GM23338 (cell line): ENCODE measurements at regions not wholly inside any gene's neighbourhood (a gene's known extent, or its start where the extent isn't known, plus 50 kb on each side); places are given as distances from the start of the nearest gene placed in this dataset.

Source experiments
- ATAC-seq: fragments of 200-7000 bp; cut with Tn5 transposase; 3 replicates; pipeline ENCODE4 v1.9.1; 2020
- DNase-seq: peaks from one replicate; pipeline ENCODE4 v3.0.0-alpha.2; 2015; ENCODE audit warnings: low spot score
- H2AFZ ChIP-seq: fragments of 200-600 bp; sonication (generic); 2 replicates; pipeline ENCODE4 v1.8.0; 2016; ENCODE audit warnings: antibody characterized with exemption, mild to moderate bottlenecking, moderate library complexity
- H3F3A ChIP-seq: fragments of 200-600 bp; sonication (generic); replicated peaks from 2 replicates; pipeline ENCODE4 v1.8.0; 2017; ENCODE audit warnings: antibody characterized with exemption, mixed run types, low read depth
- H3K27ac ChIP-seq: fragments of 200-600 bp; sonication (generic); 2 replicates; pipeline ENCODE4 v1.6.1; 2016; ENCODE audit warnings: low read depth
- H3K27me3 ChIP-seq: fragments of 200-600 bp; sonication (generic); 2 replicates; pipeline ENCODE4 v1.8.0; 2016; ENCODE audit warnings: mild to moderate bottlenecking, mixed run types, moderate library complexity; ENCODE audit not compliant: insufficient read depth
- H3K36me3 ChIP-seq: fragments of 200-600 bp; sonication (generic); 2 replicates; pipeline ENCODE4 v1.8.0; 2016; ENCODE audit warnings: mild to moderate bottlenecking; ENCODE audit not compliant: insufficient read depth
- H3K4me1 ChIP-seq: fragments of 200-600 bp; sonication (generic); 2 replicates; pipeline ENCODE4 v1.8.0; 2016; ENCODE audit warnings: mild to moderate bottlenecking, moderate library complexity; ENCODE audit not compliant: insufficient read depth
- H3K4me2 ChIP-seq: fragments of 200-600 bp; sonication (generic); 2 replicates; pipeline ENCODE4 v1.7.1; 2017; ENCODE audit warnings: mixed run types
- H3K4me3 ChIP-seq: fragments of 200-600 bp; sonication (generic); 2 replicates; pipeline ENCODE4 v1.6.1; 2016; ENCODE audit warnings: mixed run types
- H3K79me2 ChIP-seq: fragments of 200-600 bp; sonication (generic); replicated peaks from 2 replicates; pipeline ENCODE4 v1.8.0; 2017; ENCODE audit warnings: mild to moderate bottlenecking; ENCODE audit not compliant: insufficient read depth
- H3K9me2 ChIP-seq: fragments of 200-600 bp; sonication (generic); 2 replicates; pipeline ENCODE4 v1.8.0; 2017; ENCODE audit not compliant: insufficient read depth
- H4K20me1 ChIP-seq: fragments of 200-600 bp; sonication (generic); replicated peaks from 2 replicates; pipeline ENCODE4 v1.8.0; 2017; ENCODE audit warnings: mild to moderate bottlenecking; ENCODE audit not compliant: insufficient read depth
- H3K27ac Mint-ChIP-seq: 2 replicates; pipeline ENCODE4 v1.8.0; 2020; ENCODE audit warnings: inconsistent platforms, mild to moderate bottlenecking, moderate library complexity, mixed read lengths
- H3K27me3 Mint-ChIP-seq: 3 replicates; pipeline ENCODE4 v1.8.0; 2022; ENCODE audit warnings: low read depth, mild to moderate bottlenecking, moderate library complexity, mixed read lengths, inconsistent platforms; ENCODE audit not compliant: insufficient read depth, poor library complexity
- H3K36me3 Mint-ChIP-seq: 3 replicates; pipeline ENCODE4 v1.8.0; 2021; ENCODE audit warnings: low read depth, mild to moderate bottlenecking, inconsistent platforms, moderate library complexity, mixed read lengths
- H3K4me1 Mint-ChIP-seq: 3 replicates; pipeline ENCODE4 v1.8.0; 2020; ENCODE audit warnings: mild to moderate bottlenecking, inconsistent platforms, mixed read lengths
- H3K4me3 Mint-ChIP-seq: 3 replicates; pipeline ENCODE4 v1.8.0; 2021; ENCODE audit warnings: moderate library complexity, mild to moderate bottlenecking, inconsistent platforms, mixed read lengths
- H3K9me3 Mint-ChIP-seq: 3 replicates; pipeline ENCODE4 v1.8.0; 2020; ENCODE audit warnings: moderate library complexity, mild to moderate bottlenecking, inconsistent platforms, mixed read lengths
- CREB1 ChIP-seq: fragments of 250-450 bp; sonication (Bioruptor Pico); IDR thresholded peaks from 2 replicates; pipeline ENCODE4 v1.5.0; 2020; ENCODE audit warnings: low read depth, mild to moderate bottlenecking, moderate library complexity
- ETS1 ChIP-seq: IDR thresholded peaks from 2 replicates; pipeline ENCODE4 v1.6.1; 2016; ENCODE audit warnings: antibody characterized with exemption
- EZH2 ChIP-seq: fragments of 200-600 bp; sonication (generic); IDR thresholded peaks from one replicate; pipeline ENCODE4 v1.8.0; 2017; ENCODE audit warnings: antibody characterized with exemption, mild to moderate bottlenecking, low read depth; ENCODE audit not compliant: unreplicated experiment
- EZH2phosphoT487 ChIP-seq: fragments of 200-600 bp; sonication (generic); IDR thresholded peaks from one replicate; pipeline ENCODE4 v1.8.1; 2018; ENCODE audit warnings: antibody characterized with exemption; ENCODE audit not compliant: unreplicated experiment
- JUNB ChIP-seq: IDR thresholded peaks from one replicate; pipeline ENCODE4 v1.6.1; 2016; ENCODE audit warnings: antibody characterized with exemption; ENCODE audit not compliant: unreplicated experiment
- NANOG ChIP-seq: IDR thresholded peaks from 2 replicates; pipeline ENCODE4 v1.6.1; 2016; ENCODE audit warnings: antibody characterized with exemption, borderline replicate concordance
- POLR2AphosphoS5 ChIP-seq: IDR thresholded peaks from 2 replicates; pipeline ENCODE4 v1.6.1; 2016; ENCODE audit warnings: antibody characterized with exemption, low read depth
- STAT1 ChIP-seq: IDR thresholded peaks from one replicate; pipeline ENCODE4 v1.6.1; 2016; ENCODE audit warnings: antibody characterized with exemption; ENCODE audit not compliant: unreplicated experiment
- ZNF114 ChIP-seq: fragments of 250-450 bp; sonication (Bioruptor Pico); IDR thresholded peaks from 2 replicates; pipeline ENCODE4 v1.5.0; 2020; ENCODE audit warnings: mild to moderate bottlenecking, moderate library complexity
- ZNF331 ChIP-seq: fragments of 250-450 bp; sonication (Bioruptor Pico); IDR thresholded peaks from 2 replicates; pipeline ENCODE4 v1.5.0; 2020; ENCODE audit warnings: low read depth, mild to moderate bottlenecking, moderate library complexity
- TF ChIP-seq, protein P1 (sequence below), 2 experiments: fragments of 200-600 bp in 1 of 2; sonication (generic) in 1 of 2; conservative IDR thresholded peaks; 2 replicates each; pipeline versions ENCODE4 v1.5.1 to v1.6.1; 2016 to 2017; ENCODE audit warnings: antibody characterized with exemption in 2 of 2, low read depth in 2 of 2, mild to moderate bottlenecking in 2 of 2, moderate library complexity in 1 of 2
- TF ChIP-seq, protein P2 (sequence below): fragments of 250-450 bp; sonication (Bioruptor Pico); IDR thresholded peaks from 2 replicates; pipeline ENCODE4 v1.5.0; 2020; ENCODE audit warnings: mild to moderate bottlenecking, moderate library complexity
- TF ChIP-seq, protein P3 (sequence below): IDR thresholded peaks from one replicate; pipeline ENCODE4 v1.6.1; 2018; ENCODE audit warnings: antibody characterized with exemption; ENCODE audit not compliant: unreplicated experiment

DNA sequence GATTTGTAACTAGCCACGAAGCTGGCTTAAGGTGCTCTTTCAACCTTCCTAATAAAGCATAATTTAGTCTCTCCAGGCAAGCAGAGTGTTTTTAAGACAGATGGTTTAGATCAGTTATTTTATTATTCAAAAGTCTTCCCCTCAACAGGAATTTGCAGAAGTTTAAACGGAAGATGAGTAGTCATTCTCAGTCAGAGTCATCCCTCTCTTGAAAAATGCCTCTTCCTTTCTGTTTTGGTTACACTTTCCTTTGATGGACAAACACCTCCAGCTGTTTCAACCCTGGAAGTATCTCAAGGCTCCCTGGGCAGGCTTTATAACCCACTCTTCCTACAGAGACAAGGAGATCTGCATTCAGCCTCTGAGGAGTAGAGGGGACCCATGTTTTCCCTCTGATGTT is 60.3 kb upstream of the POU2AF2 start:
- Mint-ChIP-seq H3K27me3 (no peaks in the 10 kb centered on the region), H3K9me3 (no peaks in the 10 kb centered on the region; the same call in 2 of the 3 replicates), H3K27ac (no peak overlapping the region; the same call in 1 of the 2 replicates), H3K36me3 (no peaks in the 10 kb centered on the region), H3K4me1 (peaks cover 4% of the 10 kb centered on the region; the same call in 2 of the 3 replicates), H3K4me3 (no peak overlapping the region)
- Histone ChIP-seq H4K20me1 (no peaks in the 10 kb centered on the region), H2AFZ (no peak overlapping the region), H3K79me2 (no peaks in the 10 kb centered on the region), H3K36me3 (no peaks in the 10 kb centered on the region), H3F3A (no peaks in the 10 kb centered on the region), H3K4me2 (no peak overlapping the region), H3K4me1 (no peaks in the 10 kb centered on the region), H3K27me3 (no peaks in the 10 kb centered on the region), H3K27ac (no peak overlapping the region), H3K9me2 (peaks cover 3% of the 10 kb centered on the region; the same call in 1 of the 2 replicates), H3K4me3 (no peak overlapping the region)
- TF ChIP-seq, protein P1, sequence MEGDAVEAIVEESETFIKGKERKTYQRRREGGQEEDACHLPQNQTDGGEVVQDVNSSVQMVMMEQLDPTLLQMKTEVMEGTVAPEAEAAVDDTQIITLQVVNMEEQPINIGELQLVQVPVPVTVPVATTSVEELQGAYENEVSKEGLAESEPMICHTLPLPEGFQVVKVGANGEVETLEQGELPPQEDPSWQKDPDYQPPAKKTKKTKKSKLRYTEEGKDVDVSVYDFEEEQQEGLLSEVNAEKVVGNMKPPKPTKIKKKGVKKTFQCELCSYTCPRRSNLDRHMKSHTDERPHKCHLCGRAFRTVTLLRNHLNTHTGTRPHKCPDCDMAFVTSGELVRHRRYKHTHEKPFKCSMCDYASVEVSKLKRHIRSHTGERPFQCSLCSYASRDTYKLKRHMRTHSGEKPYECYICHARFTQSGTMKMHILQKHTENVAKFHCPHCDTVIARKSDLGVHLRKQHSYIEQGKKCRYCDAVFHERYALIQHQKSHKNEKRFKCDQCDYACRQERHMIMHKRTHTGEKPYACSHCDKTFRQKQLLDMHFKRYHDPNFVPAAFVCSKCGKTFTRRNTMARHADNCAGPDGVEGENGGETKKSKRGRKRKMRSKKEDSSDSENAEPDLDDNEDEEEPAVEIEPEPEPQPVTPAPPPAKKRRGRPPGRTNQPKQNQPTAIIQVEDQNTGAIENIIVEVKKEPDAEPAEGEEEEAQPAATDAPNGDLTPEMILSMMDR (conservative IDR thresholded peaks at IDR 0.05; ENCODE audit: low read depth in 2 of 2): no peak
- TF ChIP-seq EZH2 (no peak), NANOG (no peak), ZNF114 (CRISPR knock-in tag) (no peak), JUNB (no peak), EZH2phosphoT487 (no peak), ETS1 (no peak), STAT1 (no peak), ZNF331 (no peak), POLR2AphosphoS5 (no peak), CREB1 (CRISPR knock-in tag) (no peak)
- TF ChIP-seq, protein P2, sequence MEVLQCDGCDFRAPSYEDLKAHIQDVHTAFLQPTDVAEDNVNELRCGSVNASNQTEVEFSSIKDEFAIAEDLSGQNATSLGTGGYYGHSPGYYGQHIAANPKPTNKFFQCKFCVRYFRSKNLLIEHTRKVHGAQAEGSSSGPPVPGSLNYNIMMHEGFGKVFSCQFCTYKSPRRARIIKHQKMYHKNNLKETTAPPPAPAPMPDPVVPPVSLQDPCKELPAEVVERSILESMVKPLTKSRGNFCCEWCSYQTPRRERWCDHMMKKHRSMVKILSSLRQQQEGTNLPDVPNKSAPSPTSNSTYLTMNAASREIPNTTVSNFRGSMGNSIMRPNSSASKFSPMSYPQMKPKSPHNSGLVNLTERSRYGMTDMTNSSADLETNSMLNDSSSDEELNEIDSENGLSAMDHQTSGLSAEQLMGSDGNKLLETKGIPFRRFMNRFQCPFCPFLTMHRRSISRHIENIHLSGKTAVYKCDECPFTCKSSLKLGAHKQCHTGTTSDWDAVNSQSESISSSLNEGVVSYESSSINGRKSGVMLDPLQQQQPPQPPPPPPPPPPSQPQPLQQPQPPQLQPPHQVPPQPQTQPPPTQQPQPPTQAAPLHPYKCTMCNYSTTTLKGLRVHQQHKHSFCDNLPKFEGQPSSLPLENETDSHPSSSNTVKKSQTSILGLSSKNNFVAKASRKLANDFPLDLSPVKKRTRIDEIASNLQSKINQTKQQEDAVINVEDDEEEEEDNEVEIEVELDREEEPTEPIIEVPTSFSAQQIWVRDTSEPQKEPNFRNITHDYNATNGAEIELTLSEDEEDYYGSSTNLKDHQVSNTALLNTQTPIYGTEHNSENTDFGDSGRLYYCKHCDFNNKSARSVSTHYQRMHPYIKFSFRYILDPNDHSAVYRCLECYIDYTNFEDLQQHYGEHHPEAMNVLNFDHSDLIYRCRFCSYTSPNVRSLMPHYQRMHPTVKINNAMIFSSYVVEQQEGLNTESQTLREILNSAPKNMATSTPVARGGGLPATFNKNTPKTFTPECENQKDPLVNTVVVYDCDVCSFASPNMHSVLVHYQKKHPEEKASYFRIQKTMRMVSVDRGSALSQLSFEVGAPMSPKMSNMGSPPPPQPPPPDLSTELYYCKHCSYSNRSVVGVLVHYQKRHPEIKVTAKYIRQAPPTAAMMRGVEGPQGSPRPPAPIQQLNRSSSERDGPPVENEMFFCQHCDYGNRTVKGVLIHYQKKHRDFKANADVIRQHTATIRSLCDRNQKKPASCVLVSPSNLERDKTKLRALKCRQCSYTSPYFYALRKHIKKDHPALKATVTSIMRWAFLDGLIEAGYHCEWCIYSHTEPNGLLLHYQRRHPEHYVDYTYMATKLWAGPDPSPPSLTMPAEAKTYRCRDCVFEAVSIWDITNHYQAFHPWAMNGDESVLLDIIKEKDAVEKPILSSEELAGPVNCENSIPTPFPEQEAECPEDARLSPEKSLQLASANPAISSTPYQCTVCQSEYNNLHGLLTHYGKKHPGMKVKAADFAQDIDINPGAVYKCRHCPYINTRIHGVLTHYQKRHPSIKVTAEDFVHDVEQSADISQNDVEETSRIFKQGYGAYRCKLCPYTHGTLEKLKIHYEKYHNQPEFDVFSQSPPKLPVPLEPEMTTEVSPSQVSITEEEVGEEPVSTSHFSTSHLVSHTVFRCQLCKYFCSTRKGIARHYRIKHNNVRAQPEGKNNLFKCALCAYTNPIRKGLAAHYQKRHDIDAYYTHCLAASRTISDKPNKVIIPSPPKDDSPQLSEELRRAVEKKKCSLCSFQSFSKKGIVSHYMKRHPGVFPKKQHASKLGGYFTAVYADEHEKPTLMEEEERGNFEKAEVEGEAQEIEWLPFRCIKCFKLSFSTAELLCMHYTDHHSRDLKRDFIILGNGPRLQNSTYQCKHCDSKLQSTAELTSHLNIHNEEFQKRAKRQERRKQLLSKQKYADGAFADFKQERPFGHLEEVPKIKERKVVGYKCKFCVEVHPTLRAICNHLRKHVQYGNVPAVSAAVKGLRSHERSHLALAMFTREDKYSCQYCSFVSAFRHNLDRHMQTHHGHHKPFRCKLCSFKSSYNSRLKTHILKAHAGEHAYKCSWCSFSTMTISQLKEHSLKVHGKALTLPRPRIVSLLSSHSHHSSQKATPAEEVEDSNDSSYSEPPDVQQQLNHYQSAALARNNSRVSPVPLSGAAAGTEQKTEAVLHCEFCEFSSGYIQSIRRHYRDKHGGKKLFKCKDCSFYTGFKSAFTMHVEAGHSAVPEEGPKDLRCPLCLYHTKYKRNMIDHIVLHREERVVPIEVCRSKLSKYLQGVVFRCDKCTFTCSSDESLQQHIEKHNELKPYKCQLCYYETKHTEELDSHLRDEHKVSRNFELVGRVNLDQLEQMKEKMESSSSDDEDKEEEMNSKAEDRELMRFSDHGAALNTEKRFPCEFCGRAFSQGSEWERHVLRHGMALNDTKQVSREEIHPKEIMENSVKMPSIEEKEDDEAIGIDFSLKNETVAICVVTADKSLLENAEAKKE: no peak
- TF ChIP-seq, protein P3, sequence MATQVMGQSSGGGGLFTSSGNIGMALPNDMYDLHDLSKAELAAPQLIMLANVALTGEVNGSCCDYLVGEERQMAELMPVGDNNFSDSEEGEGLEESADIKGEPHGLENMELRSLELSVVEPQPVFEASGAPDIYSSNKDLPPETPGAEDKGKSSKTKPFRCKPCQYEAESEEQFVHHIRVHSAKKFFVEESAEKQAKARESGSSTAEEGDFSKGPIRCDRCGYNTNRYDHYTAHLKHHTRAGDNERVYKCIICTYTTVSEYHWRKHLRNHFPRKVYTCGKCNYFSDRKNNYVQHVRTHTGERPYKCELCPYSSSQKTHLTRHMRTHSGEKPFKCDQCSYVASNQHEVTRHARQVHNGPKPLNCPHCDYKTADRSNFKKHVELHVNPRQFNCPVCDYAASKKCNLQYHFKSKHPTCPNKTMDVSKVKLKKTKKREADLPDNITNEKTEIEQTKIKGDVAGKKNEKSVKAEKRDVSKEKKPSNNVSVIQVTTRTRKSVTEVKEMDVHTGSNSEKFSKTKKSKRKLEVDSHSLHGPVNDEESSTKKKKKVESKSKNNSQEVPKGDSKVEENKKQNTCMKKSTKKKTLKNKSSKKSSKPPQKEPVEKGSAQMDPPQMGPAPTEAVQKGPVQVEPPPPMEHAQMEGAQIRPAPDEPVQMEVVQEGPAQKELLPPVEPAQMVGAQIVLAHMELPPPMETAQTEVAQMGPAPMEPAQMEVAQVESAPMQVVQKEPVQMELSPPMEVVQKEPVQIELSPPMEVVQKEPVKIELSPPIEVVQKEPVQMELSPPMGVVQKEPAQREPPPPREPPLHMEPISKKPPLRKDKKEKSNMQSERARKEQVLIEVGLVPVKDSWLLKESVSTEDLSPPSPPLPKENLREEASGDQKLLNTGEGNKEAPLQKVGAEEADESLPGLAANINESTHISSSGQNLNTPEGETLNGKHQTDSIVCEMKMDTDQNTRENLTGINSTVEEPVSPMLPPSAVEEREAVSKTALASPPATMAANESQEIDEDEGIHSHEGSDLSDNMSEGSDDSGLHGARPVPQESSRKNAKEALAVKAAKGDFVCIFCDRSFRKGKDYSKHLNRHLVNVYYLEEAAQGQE: no peak
- ATAC-seq: no peak
- no peak for DNase-seq
